A549 (cell line): ENCODE measurements at regions not wholly inside any gene's neighbourhood (a gene's known extent, or its start where the extent isn't known, plus 50 kb on each side); places are given as distances from the start of the nearest gene placed in this dataset.

Source experiments
- ATAC-seq, 2 experiments: fragments of 200-7000 bp in 1 of 2; fragments of >200 bp in 1 of 2; cut with Nextera tagmentation in 1 of 2; cut with Tn5 transposase in 1 of 2; 3 replicates each; pipeline versions ENCODE4 v1.8.0 to v1.9.1; 2018 to 2020; ENCODE audit warnings: mild to moderate bottlenecking in 1 of 2, moderate library complexity in 1 of 2
- CTCF ChIA-PET: fragments of 300-600 bp; sonication (Branson Sonifier 250); formaldehyde crosslinking; extraction: SDS; loops from one replicate; lab custom pipeline; 2021; ENCODE audit warnings: antibody characterized with exemption, inconsistent platforms; lab: Yijun Ruan, JAX
- POLR2A ChIA-PET: fragments of 350-600 bp; formaldehyde crosslinking; extraction: SDS; loops from one replicate; lab custom pipeline; 2021; ENCODE audit warnings: antibody characterized with exemption, inconsistent platforms; lab: Yijun Ruan, JAX
- DNase-seq, 2 experiments: peaks; one replicate each; pipeline versions ENCODE4 v3.0.0 to v3.0.0-alpha.2; 2011 to 2016; ENCODE audit warnings: low read depth in 1 of 2, low spot score in 1 of 2
- FAIRE-seq: peaks from 2 replicates; lab custom pipeline; 2011; peaks lifted over from hg19 to GRCh38; lab: Jason Lieb, UNC
- H3K27ac ChIP-seq, 2 experiments: fragments of >200 bp; sonication (Bioruptor Twin); formaldehyde crosslinking; 3 replicates each; pipeline ENCODE4 v1.5.1; 2016 to 2017
- H3K4me1 ChIP-seq: fragments of >200 bp; sonication (Bioruptor Twin); formaldehyde crosslinking; 3 replicates; pipeline ENCODE4 v1.6.1; 2016
- H3K4me2 ChIP-seq: fragments of >200 bp; sonication (Bioruptor Twin); formaldehyde crosslinking; 3 replicates; pipeline ENCODE4 v1.6.1; 2016
- H3K4me3 ChIP-seq: fragments of >200 bp; sonication (Bioruptor Twin); formaldehyde crosslinking; 3 replicates; pipeline ENCODE4 v1.5.1; 2016
- H3K9me3 ChIP-seq: fragments of >200 bp; sonication (Bioruptor Twin); formaldehyde crosslinking; 3 replicates; pipeline ENCODE4 v1.6.1; 2016
- CBX2 ChIP-seq: fragments of 200-600 bp; sonication (generic); IDR thresholded peaks from 2 replicates; pipeline ENCODE4 v1.6.1; 2016; ENCODE audit warnings: low read depth, mild to moderate bottlenecking, borderline replicate concordance
- CBX8 ChIP-seq: fragments of 200-600 bp; sonication (generic); IDR thresholded peaks from 2 replicates; pipeline ENCODE4 v1.6.1; 2016
- CEBPB ChIP-seq, 2 experiments: fragments of >200 bp in 1 of 2; sonication (Bioruptor Twin) in 1 of 2; formaldehyde crosslinking in 1 of 2; IDR thresholded peaks; 2 replicates each; pipeline ENCODE4 v1.6.1; 2012 to 2016
- EHMT2 ChIP-seq: fragments of 200-600 bp; sonication (generic); IDR thresholded peaks from 2 replicates; pipeline ENCODE4 v1.6.1; 2016; ENCODE audit warnings: antibody characterized with exemption, low read depth, mild to moderate bottlenecking, moderate library complexity
- ELK1 ChIP-seq: fragments of 150-350 bp; IDR thresholded peaks from 2 replicates; pipeline ENCODE4 v1.6.1; 2014; ENCODE audit warnings: low read depth, mild to moderate bottlenecking, low read length
- ESRRA ChIP-seq: fragments of 150-350 bp; IDR thresholded peaks from 2 replicates; pipeline ENCODE4 v1.6.1; 2014; ENCODE audit warnings: mild to moderate bottlenecking, low read length, borderline replicate concordance
- FOSL2 ChIP-seq, 2 experiments: fragments of 450-650 bp in 1 of 2; fragments of >200 bp in 1 of 2; sonication (Bioruptor Twin) in 1 of 2; formaldehyde crosslinking; IDR thresholded peaks; 2 replicates each; pipeline versions ENCODE4 v1.5.0 to v1.6.1; 2016 to 2020; ENCODE audit warnings: mild to moderate bottlenecking in 1 of 2, moderate library complexity in 1 of 2
- FOXS1 ChIP-seq: fragments of 250-450 bp; sonication (Bioruptor Pico); IDR thresholded peaks from 2 replicates; pipeline ENCODE4 v1.5.0; 2020; ENCODE audit warnings: mild to moderate bottlenecking, moderate library complexity
- GATA3 ChIP-seq: IDR thresholded peaks from 2 replicates; pipeline ENCODE4 v1.6.1; 2012; ENCODE audit warnings: borderline replicate concordance
- HOXB13 ChIP-seq: fragments of 250-450 bp; sonication (Bioruptor Pico); IDR thresholded peaks from 2 replicates; pipeline ENCODE4 v1.5.0; 2020; ENCODE audit warnings: low read depth, mild to moderate bottlenecking, moderate library complexity
- JUN ChIP-seq, 2 experiments: fragments of >200 bp; sonication (Bioruptor Twin); formaldehyde crosslinking; IDR thresholded peaks; 2 replicates in 1 of 2; 3 replicates in 1 of 2; pipeline ENCODE4 v1.6.1; 2016 to 2017
- JUNB ChIP-seq: fragments of >200 bp; sonication (Bioruptor Twin); formaldehyde crosslinking; IDR thresholded peaks from 2 replicates; pipeline ENCODE4 v1.6.1; 2016
- MYC ChIP-seq: IDR thresholded peaks from 2 replicates; pipeline ENCODE4 v1.6.1; 2012; ENCODE audit warnings: mild to moderate bottlenecking, inconsistent platforms, low read length, improper control_type of control experiment, borderline replicate concordance
- POLR2AphosphoS2 ChIP-seq: conservative IDR thresholded peaks from 2 replicates; pipeline ENCODE4 v1.6.1; 2012; ENCODE audit warnings: low read length, improper control_type of control experiment, inconsistent platforms
- RAD21 ChIP-seq, 2 experiments: fragments of >200 bp in 1 of 2; sonication (Bioruptor Twin) in 1 of 2; formaldehyde crosslinking in 1 of 2; IDR thresholded peaks in 1 of 2; conservative IDR thresholded peaks in 1 of 2; 2 replicates in 1 of 2; 3 replicates in 1 of 2; pipeline ENCODE4 v1.6.1; 2012 to 2018; ENCODE audit warnings: inconsistent platforms in 1 of 2
- RCOR1 ChIP-seq: fragments of 150-350 bp; IDR thresholded peaks from 2 replicates; pipeline ENCODE4 v1.6.1; 2014; ENCODE audit warnings: antibody characterized with exemption, low read length, low read depth
- RFX5 ChIP-seq: fragments of 450-650 bp; IDR thresholded peaks from 2 replicates; pipeline ENCODE4 v1.7.1; 2014; ENCODE audit warnings: antibody characterized with exemption, mild to moderate bottlenecking, moderate library complexity
- TP53 ChIP-seq: fragments of 250-450 bp; sonication (Bioruptor Pico); IDR thresholded peaks from 2 replicates; pipeline ENCODE4 v1.5.0; 2021; ENCODE audit warnings: mild to moderate bottlenecking, moderate library complexity
- USF2 ChIP-seq: fragments of 450-650 bp; IDR thresholded peaks from 2 replicates; pipeline ENCODE4 v1.6.1; 2014; ENCODE audit warnings: antibody characterized with exemption
- ZFP36 ChIP-seq: fragments of 450-650 bp; IDR thresholded peaks from 2 replicates; pipeline ENCODE4 v1.6.1; 2014; ENCODE audit warnings: borderline replicate concordance; ENCODE audit not compliant: partially characterized antibody
- ZSCAN20 ChIP-seq: fragments of 250-450 bp; sonication (Bioruptor Pico); IDR thresholded peaks from 2 replicates; pipeline ENCODE4 v1.8.0; 2022; ENCODE audit warnings: mild to moderate bottlenecking, moderate library complexity
- WGBS: methylation state at CpG from one replicate; pipeline ENCODE4 v1.1.6; 2017; ENCODE audit errors: missing lambda C conversion rate; 5-methylcytosine and 5-hydroxymethylcytosine counted together
- TF ChIP-seq, protein P1 (sequence below): IDR thresholded peaks from 2 replicates; pipeline ENCODE4 v1.6.1; 2012; ENCODE audit warnings: low read depth, borderline replicate concordance
- TF ChIP-seq, protein P2 (sequence below): fragments of 200-600 bp; sonication (generic); IDR thresholded peaks from 2 replicates; pipeline ENCODE4 v1.6.1; 2016; ENCODE audit warnings: antibody characterized with exemption, mild to moderate bottlenecking, moderate library complexity
- TF ChIP-seq, protein P3 (sequence below): fragments of 250-450 bp; sonication (Bioruptor Pico); IDR thresholded peaks from 2 replicates; pipeline ENCODE4 v1.5.0; 2020; ENCODE audit warnings: low read depth, mild to moderate bottlenecking, moderate library complexity

DNA sequence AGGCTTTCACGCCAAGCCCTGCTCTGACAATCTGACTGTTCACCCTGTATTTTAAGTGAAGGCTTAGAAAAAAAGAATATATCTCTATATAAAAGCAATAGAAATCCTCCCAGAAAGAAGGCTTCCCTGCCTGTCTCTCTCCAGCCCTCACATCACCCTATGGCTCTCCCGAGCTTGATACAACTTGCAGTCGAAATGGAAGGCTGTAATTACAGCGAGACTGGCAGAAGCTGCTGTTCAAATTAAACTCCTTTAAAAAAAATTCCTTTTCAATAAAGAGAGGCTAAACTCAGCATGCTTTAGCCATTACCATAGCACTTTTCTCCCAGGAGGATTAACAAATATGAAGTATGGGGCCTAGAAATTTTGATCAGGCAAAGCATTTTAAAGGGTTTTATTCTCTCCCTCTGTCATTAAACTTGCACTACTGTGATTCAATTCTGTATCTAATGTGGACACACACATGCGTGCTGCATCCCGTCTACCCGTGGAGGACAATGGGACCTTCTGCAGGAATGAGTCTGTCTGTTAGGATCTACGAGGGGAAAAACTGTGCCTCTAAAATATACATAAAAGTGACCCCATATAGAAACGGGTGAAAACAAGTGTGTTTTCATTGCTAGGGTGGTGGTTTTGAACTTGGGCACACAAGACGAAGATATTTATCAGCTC lies 223.8 kb downstream of the USP6NL start:
- ATAC-seq (no peak), DNase-seq (no peak), FAIRE-seq (no peak)
- Histone ChIP-seq H3K27ac (no peak overlapping the region), H3K4me3 (no peak overlapping the region), H3K9me3 (no peaks in the 10 kb centered on the region), H3K4me1 (no peaks in the 10 kb centered on the region), H3K4me2 (no peak overlapping the region)
- 52% methylated on average over 10 of the region's 10 CpGs for WGBS
- TF ChIP-seq CBX8 (no peak), FOSL2 (IDR thresholded peaks at IDR 0.05) (no peak), FOSL2 (CRISPR knock-in tag; IDR thresholded peaks at IDR 0.05) (no peak), JUN (IDR thresholded peaks at IDR 0.05) (no peak), GATA3 (no peak), CBX2 (no peak), POLR2AphosphoS2 (no peak), ELK1 (no peak), CEBPB (IDR thresholded peaks at IDR 0.05) (no peak)
- TF ChIP-seq, protein P1, sequence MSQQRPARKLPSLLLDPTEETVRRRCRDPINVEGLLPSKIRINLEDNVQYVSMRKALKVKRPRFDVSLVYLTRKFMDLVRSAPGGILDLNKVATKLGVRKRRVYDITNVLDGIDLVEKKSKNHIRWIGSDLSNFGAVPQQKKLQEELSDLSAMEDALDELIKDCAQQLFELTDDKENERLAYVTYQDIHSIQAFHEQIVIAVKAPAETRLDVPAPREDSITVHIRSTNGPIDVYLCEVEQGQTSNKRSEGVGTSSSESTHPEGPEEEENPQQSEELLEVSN, result no peak
- ChIA-PET CTCF (no interaction called here), POLR2A (no interaction called here)

GRCh38 chr10:11387044-11387443 lies 224.4 kb downstream of the USP6NL start:
- DNase-seq, result no peak
- no peak overlapping the region for H3K4me2 ChIP-seq
- ChIA-PET CTCF (interaction anchor here (1.1 kb wide), 1 partner anchor 38 kb away, joined by 5 read pairs; no protein-coding TSS in a partner anchor), POLR2A (interaction anchor here (0.6 kb wide), 1 partner anchor 84 kb away, joined by 3 read pairs; no protein-coding TSS in a partner anchor)
- FAIRE-seq, result no peak
- no peak overlapping the region for H3K4me3 ChIP-seq
- H3K9me3 ChIP-seq, result no peaks in the 10 kb centered on the region
- ATAC-seq, result no peak; a peak in 2 of 6 replicates
- no peaks in the 10 kb centered on the region for H3K4me1 ChIP-seq
- no peak overlapping the region for H3K27ac ChIP-seq
- 44% methylated on average over 9 of the region's 9 CpGs for WGBS
- no peak for TF ChIP-seq ZFP36
- no peak for TF ChIP-seq HOXB13
- TF ChIP-seq, protein P2, sequence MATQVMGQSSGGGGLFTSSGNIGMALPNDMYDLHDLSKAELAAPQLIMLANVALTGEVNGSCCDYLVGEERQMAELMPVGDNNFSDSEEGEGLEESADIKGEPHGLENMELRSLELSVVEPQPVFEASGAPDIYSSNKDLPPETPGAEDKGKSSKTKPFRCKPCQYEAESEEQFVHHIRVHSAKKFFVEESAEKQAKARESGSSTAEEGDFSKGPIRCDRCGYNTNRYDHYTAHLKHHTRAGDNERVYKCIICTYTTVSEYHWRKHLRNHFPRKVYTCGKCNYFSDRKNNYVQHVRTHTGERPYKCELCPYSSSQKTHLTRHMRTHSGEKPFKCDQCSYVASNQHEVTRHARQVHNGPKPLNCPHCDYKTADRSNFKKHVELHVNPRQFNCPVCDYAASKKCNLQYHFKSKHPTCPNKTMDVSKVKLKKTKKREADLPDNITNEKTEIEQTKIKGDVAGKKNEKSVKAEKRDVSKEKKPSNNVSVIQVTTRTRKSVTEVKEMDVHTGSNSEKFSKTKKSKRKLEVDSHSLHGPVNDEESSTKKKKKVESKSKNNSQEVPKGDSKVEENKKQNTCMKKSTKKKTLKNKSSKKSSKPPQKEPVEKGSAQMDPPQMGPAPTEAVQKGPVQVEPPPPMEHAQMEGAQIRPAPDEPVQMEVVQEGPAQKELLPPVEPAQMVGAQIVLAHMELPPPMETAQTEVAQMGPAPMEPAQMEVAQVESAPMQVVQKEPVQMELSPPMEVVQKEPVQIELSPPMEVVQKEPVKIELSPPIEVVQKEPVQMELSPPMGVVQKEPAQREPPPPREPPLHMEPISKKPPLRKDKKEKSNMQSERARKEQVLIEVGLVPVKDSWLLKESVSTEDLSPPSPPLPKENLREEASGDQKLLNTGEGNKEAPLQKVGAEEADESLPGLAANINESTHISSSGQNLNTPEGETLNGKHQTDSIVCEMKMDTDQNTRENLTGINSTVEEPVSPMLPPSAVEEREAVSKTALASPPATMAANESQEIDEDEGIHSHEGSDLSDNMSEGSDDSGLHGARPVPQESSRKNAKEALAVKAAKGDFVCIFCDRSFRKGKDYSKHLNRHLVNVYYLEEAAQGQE, result no peak
- TF ChIP-seq, protein P1, result no peak
- TF ChIP-seq, protein P3, sequence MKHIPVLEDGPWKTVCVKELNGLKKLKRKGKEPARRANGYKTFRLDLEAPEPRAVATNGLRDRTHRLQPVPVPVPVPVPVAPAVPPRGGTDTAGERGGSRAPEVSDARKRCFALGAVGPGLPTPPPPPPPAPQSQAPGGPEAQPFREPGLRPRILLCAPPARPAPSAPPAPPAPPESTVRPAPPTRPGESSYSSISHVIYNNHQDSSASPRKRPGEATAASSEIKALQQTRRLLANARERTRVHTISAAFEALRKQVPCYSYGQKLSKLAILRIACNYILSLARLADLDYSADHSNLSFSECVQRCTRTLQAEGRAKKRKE, result no peak
- TF ChIP-seq ELK1, result no peak
- no peak for TF ChIP-seq ESRRA
- TF ChIP-seq RAD21 (conservative IDR thresholded peaks at IDR 0.05 in 1 of 2, IDR thresholded peaks at IDR 0.05 in 1 of 2), result no peak
- TF ChIP-seq TP53 (CRISPR knock-in tag), result no peak
- no peak for TF ChIP-seq CBX2
- TF ChIP-seq ZSCAN20 (CRISPR knock-in tag), result no peak
- TF ChIP-seq MYC, result no peak
- TF ChIP-seq RCOR1, result no peak
- TF ChIP-seq RFX5, result no peak
- TF ChIP-seq JUNB, result no peak
- TF ChIP-seq EHMT2, result no peak
- TF ChIP-seq FOXS1 (CRISPR knock-in tag), result no peak
- no peak for TF ChIP-seq USF2
